Neural progenitor cell (in vitro differentiated cells): ENCODE measurements at regions not wholly inside any gene's neighbourhood (a gene's known extent, or its start where the extent isn't known, plus 50 kb on each side); places are given as distances from the start of the nearest gene placed in this dataset.

ENCODE experiments used
- CTCF ChIP-seq: fragments of 200-600 bp; sonication (generic); IDR thresholded peaks from 2 replicates; pipeline ENCODE4 v1.5.1; 2017; ENCODE audit warnings: antibody characterized with exemption, mild to moderate bottlenecking
- EZH2 ChIP-seq: fragments of 200-600 bp; sonication (generic); IDR thresholded peaks from 2 replicates; pipeline ENCODE4 v1.6.1; 2017; ENCODE audit warnings: antibody characterized with exemption, mild to moderate bottlenecking, moderate library complexity

GRCh38 chr15:95131131-95131556 lies 899.8 kb downstream of the MCTP2 start:
- TF ChIP-seq CTCF (no peak), EZH2 (no peak)
